NCI-H460 (cell line): ENCODE measurements at regions not wholly inside any gene's neighbourhood (a gene's known extent, or its start where the extent isn't known, plus 50 kb on each side); places are given as distances from the start of the nearest gene placed in this dataset.
"Not testable (repeated sequence)": the region's sequence is repeated elsewhere in the genome, so short reads cannot be mapped to it uniquely, and the experiment has no call there.

ENCODE experiments used
- DNase-seq: peaks from one replicate; pipeline ENCODE4 v3.0.0-alpha.2; 2016; ENCODE audit warnings: low read depth; ENCODE audit errors: extremely low read depth

GRCh38 chr4:103422467-103423219, 224.5 kb upstream of the CENPE start:
- no peak for DNase-seq

- no peak for DNase-seq
These were observed 217.7 kb upstream of the CENPE start for GRCh38 chr4:103415801-103416200.

- not testable (repeated sequence) for DNase-seq
These were observed 214.5 kb upstream of the CENPE start for GRCh38 chr4:103412646-103413045.

- DNase-seq = no peak
These were observed 212.2 kb upstream of the CENPE start for GRCh38 chr4:103410386-103410785.

GRCh38 chr4:103405415-103405814, 207.3 kb upstream of the CENPE start:
- DNase-seq = no peak

GRCh38 chr4:103403619-103404018, 205.5 kb upstream of the CENPE start:
- DNase-seq = no peak

- DNase-seq = no peak
These were observed 204.1 kb upstream of the CENPE start for GRCh38 chr4:103402198-103402597.

- no peak for DNase-seq
These were observed 202.3 kb upstream of the CENPE start for GRCh38 chr4:103400405-103400804.

- DNase-seq = no peak
These were observed 199.4 kb upstream of the CENPE start for GRCh38 chr4:103397541-103397940.

- DNase-seq = not testable (repeated sequence)
These were observed 189.4 kb upstream of the CENPE start for GRCh38 chr4:103387508-103388011.

- DNase-seq = not testable (repeated sequence)
These were observed 187.4 kb upstream of the CENPE start for GRCh38 chr4:103385565-103385964.

GRCh38 chr4:103375278-103375677, 177.1 kb upstream of the CENPE start:
- no peak for DNase-seq

GRCh38 chr4:103374758-103375157, 176.6 kb upstream of the CENPE start:
- no peak for DNase-seq

GRCh38 chr4:103374306-103374705, 176.2 kb upstream of the CENPE start:
- DNase-seq = no peak

- DNase-seq = no peak
These were observed 173.9 kb upstream of the CENPE start for GRCh38 chr4:103372002-103372558.

- DNase-seq = no peak
These were observed 172.2 kb upstream of the CENPE start for GRCh38 chr4:103370336-103370735.

GRCh38 chr4:103365285-103365684, 167.1 kb upstream of the CENPE start:
- no peak for DNase-seq

GRCh38 chr4:103364083-103364482, 165.9 kb upstream of the CENPE start:
- DNase-seq = no peak

- DNase-seq = no peak
These were observed 163.8 kb upstream of the CENPE start for GRCh38 chr4:103361926-103362325.

GRCh38 chr4:103359900-103360299, 161.8 kb upstream of the CENPE start:
- no peak for DNase-seq

GRCh38 chr4:103354006-103354405, 155.9 kb upstream of the CENPE start:
- DNase-seq = no peak

GRCh38 chr4:103329642-103330041, 131.5 kb upstream of the CENPE start:
- no peak for DNase-seq
